Nephron (organoid): ENCODE measurements at regions not wholly inside any gene's neighbourhood (a gene's known extent, or its start where the extent isn't known, plus 50 kb on each side); places are given as distances from the start of the nearest gene placed in this dataset.

Experiments
- H3K27ac Mint-ChIP-seq, 3 experiments: 2 replicates each; pipeline ENCODE4 v1.8.0; 2020; ENCODE audit warnings: mixed read lengths in 3 of 3, mild to moderate bottlenecking in 2 of 3, moderate library complexity in 1 of 3
- H3K27me3 Mint-ChIP-seq: 2 replicates; pipeline ENCODE4 v1.8.0; 2021; ENCODE audit warnings: low read depth, mild to moderate bottlenecking, moderate library complexity, mixed read lengths
- H3K36me3 Mint-ChIP-seq: 2 replicates; pipeline ENCODE4 v1.8.0; 2020; ENCODE audit warnings: low read depth, mixed read lengths
- H3K4me1 Mint-ChIP-seq: 2 replicates; pipeline ENCODE4 v1.8.0; 2020; ENCODE audit warnings: mixed read lengths
- H3K4me3 Mint-ChIP-seq, 3 experiments: 2 replicates each; pipeline ENCODE4 v1.8.0; 2020; ENCODE audit warnings: mild to moderate bottlenecking in 3 of 3, mixed read lengths in 3 of 3, moderate library complexity in 2 of 3
- H3K9me3 Mint-ChIP-seq: 2 replicates; pipeline ENCODE4 v1.8.0; 2020; ENCODE audit warnings: mixed read lengths
- TF ChIP-seq, protein P1 (sequence below), 3 experiments: fragments of 200-600 bp; sonication (generic); IDR thresholded peaks; one replicate each; pipeline ENCODE4 v1.5.0; 2021; ENCODE audit warnings: antibody characterized with exemption in 3 of 3; ENCODE audit not compliant: unreplicated experiment in 3 of 3

DNA sequence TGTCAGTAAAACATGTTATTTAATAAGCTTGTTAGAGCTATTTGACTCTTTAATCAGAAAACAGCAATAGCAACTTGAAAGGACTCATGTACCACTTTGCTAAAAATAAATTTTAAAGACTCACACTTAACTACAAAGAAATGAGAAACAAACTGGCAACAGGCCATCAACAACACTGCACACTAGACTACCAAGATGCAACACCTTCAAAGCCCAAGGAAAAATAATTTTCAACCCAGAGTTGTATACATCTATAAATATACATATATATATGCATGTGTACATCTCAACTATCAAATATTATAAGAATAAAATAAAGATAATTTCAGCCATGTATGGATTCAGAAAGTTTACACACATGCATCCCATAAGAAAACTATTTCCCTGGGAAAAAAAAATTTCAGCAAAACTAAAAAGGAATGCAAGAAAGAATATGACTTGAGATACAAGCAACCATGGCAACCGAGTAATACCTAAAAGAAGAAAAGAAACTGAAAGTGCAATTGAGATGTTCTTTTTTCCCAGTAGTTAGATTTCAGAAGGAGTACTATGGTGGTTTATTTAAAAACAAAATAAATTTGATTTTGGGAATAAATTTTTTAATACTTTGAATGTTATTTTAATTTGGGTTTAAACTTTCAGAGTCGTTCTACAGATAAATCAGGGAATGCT is 303.8 kb downstream of the UBE3D start:
- H3K9me3 Mint-ChIP-seq = peaks cover 6% of the 10 kb centered on the region
- H3K27ac Mint-ChIP-seq = no peak overlapping the region
- no peaks in the 10 kb centered on the region for H3K36me3 Mint-ChIP-seq
- H3K4me1 Mint-ChIP-seq = no peaks in the 10 kb centered on the region
- no peaks in the 10 kb centered on the region for H3K27me3 Mint-ChIP-seq
- no peak overlapping the region for H3K4me3 Mint-ChIP-seq
- TF ChIP-seq, protein P1, sequence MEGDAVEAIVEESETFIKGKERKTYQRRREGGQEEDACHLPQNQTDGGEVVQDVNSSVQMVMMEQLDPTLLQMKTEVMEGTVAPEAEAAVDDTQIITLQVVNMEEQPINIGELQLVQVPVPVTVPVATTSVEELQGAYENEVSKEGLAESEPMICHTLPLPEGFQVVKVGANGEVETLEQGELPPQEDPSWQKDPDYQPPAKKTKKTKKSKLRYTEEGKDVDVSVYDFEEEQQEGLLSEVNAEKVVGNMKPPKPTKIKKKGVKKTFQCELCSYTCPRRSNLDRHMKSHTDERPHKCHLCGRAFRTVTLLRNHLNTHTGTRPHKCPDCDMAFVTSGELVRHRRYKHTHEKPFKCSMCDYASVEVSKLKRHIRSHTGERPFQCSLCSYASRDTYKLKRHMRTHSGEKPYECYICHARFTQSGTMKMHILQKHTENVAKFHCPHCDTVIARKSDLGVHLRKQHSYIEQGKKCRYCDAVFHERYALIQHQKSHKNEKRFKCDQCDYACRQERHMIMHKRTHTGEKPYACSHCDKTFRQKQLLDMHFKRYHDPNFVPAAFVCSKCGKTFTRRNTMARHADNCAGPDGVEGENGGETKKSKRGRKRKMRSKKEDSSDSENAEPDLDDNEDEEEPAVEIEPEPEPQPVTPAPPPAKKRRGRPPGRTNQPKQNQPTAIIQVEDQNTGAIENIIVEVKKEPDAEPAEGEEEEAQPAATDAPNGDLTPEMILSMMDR (IDR thresholded peaks at IDR 0.05; ENCODE audit: unreplicated experiment in 3 of 3) = no peak

DNA sequence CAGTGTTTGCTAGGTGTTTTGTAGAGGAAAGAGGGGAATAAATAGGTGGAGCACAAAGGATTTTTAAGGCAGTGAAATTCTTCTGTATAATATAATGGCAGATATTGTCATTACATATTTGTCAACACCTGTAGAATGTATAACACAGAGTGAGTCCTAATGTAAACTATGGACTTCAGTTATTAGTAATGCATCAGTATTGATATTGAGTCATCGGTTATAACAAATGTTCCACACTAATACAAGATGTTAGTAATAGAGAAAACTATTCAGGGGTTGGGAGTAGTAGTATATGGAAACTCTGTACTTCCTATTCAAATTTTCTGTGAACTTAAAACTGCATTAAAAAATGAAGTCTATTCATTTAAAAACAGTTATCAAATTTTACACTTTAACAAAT is 299.2 kb downstream of the UBE3D start:
- Mint-ChIP-seq H3K4me1 (no peaks in the 10 kb centered on the region), H3K27ac (no peak overlapping the region), H3K36me3 (no peaks in the 10 kb centered on the region), H3K27me3 (no peaks in the 10 kb centered on the region), H3K9me3 (no peaks in the 10 kb centered on the region), H3K4me3 (no peak overlapping the region)
- TF ChIP-seq, protein P1 (IDR thresholded peaks at IDR 0.05; ENCODE audit: unreplicated experiment in 3 of 3) = no peak

DNA sequence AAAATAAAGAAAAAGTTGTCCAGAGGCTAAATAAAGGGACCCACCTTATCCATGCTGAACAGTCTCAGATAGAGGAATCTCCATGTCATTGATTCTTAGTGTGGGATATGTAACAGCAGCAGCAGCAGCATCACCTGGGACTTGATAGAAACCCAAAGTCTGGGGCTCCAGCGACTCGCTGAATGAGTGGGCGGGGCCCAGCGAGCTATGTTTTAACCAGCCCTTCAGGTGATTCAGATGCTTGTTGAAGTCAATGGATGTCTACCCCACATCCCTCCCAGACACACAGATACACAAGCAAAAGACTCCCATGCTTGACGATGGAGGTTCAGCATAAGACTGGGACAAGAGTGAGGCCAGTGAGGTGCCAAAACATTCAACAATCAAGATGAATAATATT is 298.6 kb downstream of the UBE3D start:
- Mint-ChIP-seq H3K9me3 (no peaks in the 10 kb centered on the region), H3K27ac (no peak overlapping the region), H3K4me1 (no peaks in the 10 kb centered on the region), H3K27me3 (no peaks in the 10 kb centered on the region), H3K36me3 (no peaks in the 10 kb centered on the region), H3K4me3 (no peak overlapping the region)
- TF ChIP-seq, protein P1 (IDR thresholded peaks at IDR 0.05; ENCODE audit: unreplicated experiment in 3 of 3) = no peak

DNA sequence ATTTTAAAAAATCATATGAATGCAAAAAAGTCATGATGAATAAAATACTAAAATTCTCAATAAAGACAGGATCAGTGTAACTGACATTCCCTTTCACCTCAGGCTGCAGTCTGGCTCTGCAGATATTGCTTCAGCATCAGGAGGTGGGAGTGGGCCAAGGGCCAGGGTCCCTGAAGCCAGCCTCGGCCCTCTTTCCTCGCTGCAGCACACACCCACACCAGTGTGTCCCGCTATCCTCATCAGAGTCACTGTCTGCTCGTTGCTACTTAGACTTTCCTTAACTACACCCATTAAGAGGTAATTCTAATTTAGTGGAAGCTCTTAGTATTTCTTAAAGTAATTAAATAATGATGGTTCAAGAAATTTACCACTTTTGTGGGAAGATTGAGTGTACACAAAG is 298.2 kb downstream of the UBE3D start:
- Mint-ChIP-seq H3K27me3 (no peaks in the 10 kb centered on the region), H3K9me3 (no peaks in the 10 kb centered on the region), H3K4me3 (no peak overlapping the region), H3K36me3 (no peaks in the 10 kb centered on the region), H3K4me1 (no peaks in the 10 kb centered on the region), H3K27ac (no peak overlapping the region)
- TF ChIP-seq, protein P1 (IDR thresholded peaks at IDR 0.05; ENCODE audit: unreplicated experiment in 3 of 3) = no peak

DNA sequence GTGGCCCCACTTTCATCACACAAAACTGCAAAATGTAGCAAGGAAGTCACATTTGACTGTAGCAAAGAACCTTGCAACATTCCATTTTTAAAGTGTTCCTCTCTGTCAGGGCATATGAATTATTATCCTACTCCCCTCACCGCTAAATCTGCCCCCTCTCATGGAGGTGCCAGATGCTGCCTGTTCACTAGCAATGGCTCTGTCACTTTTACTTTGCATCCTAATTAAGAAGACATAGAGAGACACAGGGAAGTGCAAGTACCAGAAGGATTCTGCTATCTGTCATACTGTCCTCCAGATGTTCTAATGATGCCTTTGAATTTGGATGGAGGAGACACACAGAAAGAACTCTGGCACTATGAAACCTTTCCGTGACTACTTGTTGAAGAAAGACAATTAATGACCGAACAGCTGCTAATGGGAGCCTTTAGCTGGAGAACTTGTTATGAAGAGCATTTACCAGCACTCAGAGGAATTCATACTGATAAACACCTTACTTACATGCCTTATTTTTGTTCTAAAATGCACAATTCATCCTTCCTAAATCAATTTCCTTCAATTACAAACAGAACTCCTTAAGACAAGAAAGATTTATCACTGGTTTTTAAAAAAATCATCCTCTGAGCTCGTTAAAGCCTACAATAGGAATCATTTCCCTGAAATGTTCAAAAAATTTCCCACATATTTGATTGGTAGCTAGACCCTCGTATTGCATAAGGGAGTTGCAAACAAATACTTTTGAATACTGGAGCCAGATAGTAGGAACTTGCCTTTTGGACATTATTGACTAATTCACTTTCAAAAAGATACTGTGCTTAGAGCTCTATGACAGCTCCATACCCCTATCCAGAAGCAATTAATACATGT is 292.6 kb downstream of the UBE3D start:
- Mint-ChIP-seq H3K4me1 (peaks cover 8% of the 10 kb centered on the region), H3K4me3 (no peak overlapping the region), H3K27ac (no peak overlapping the region), H3K9me3 (no peaks in the 10 kb centered on the region), H3K36me3 (no peaks in the 10 kb centered on the region), H3K27me3 (no peaks in the 10 kb centered on the region)
- TF ChIP-seq, protein P1 (IDR thresholded peaks at IDR 0.05; ENCODE audit: unreplicated experiment in 3 of 3) = no peak
